OCI-LY7 (cell line): ENCODE measurements at regions not wholly inside any gene's neighbourhood (a gene's known extent, or its start where the extent isn't known, plus 50 kb on each side); places are given as distances from the start of the nearest gene placed in this dataset.

Experiments
- BruUV-seq: library from RNA; stranded (reverse); fragments of 400-500 nt; replicated peaks from 2 replicates; lab custom pipeline; 2021; lab: Mats Ljungman, UMichigan
- CTCF ChIA-PET: fragments of 300-600 bp; sonication (Branson Sonifier 250); formaldehyde crosslinking; loops from one replicate; lab custom pipeline; 2022; ENCODE audit warnings: antibody characterized with exemption; ENCODE audit not compliant: unreplicated experiment; lab: Charles Lee
- POLR2A ChIA-PET: fragments of 300-600 bp; sonication (Branson Sonifier 250); formaldehyde crosslinking; loops from one replicate; lab custom pipeline; 2022; ENCODE audit warnings: antibody characterized with exemption; lab: Charles Lee
- DNase-seq: peaks from one replicate; pipeline ENCODE4 v3.0.0-alpha.2; 2015; ENCODE audit warnings: low spot score
- H2AFZ ChIP-seq: fragments of 200-600 bp; sonication (generic), shearing (Covaris generic); 2 replicates; pipeline ENCODE4 v1.6.1; 2014; ENCODE audit warnings: mild to moderate bottlenecking, antibody characterized with exemption, low read length, moderate library complexity
- H3K27ac ChIP-seq: fragments of 200-600 bp; sonication (generic); 2 replicates; pipeline ENCODE4 v1.5.1; 2014; ENCODE audit warnings: mixed run types, low read depth, mild to moderate bottlenecking, moderate library complexity, low read length, inconsistent platforms; ENCODE audit not compliant: poor library complexity, severe bottlenecking
- H3K36me3 ChIP-seq: fragments of 200-600 bp; sonication (generic); 2 replicates; pipeline ENCODE4 v1.6.1; 2014; ENCODE audit warnings: mild to moderate bottlenecking, antibody characterized with exemption, low read length, moderate library complexity, mixed read lengths; ENCODE audit not compliant: insufficient read depth
- H3K4me1 ChIP-seq: fragments of 200-600 bp; sonication (generic); 2 replicates; pipeline ENCODE4 v1.5.1; 2014; ENCODE audit warnings: mild to moderate bottlenecking, low read length; ENCODE audit not compliant: insufficient read depth, poor library complexity, severe bottlenecking
- H3K4me2 ChIP-seq: fragments of 200-600 bp; sonication (generic); 2 replicates; pipeline ENCODE4 v1.6.1; 2014; ENCODE audit warnings: mild to moderate bottlenecking, low read length
- H3K4me3 ChIP-seq: fragments of 200-600 bp; sonication (generic); 2 replicates; pipeline ENCODE4 v1.5.1; 2014; ENCODE audit warnings: mild to moderate bottlenecking, low read depth, low read length; ENCODE audit not compliant: poor library complexity, severe bottlenecking
- H3K79me2 ChIP-seq: fragments of 200-600 bp; sonication (generic); 2 replicates; pipeline ENCODE4 v1.6.1; 2016; ENCODE audit warnings: low read depth, mild to moderate bottlenecking, low read length, moderate library complexity, mixed read lengths; ENCODE audit not compliant: insufficient read depth
- H3K9me2 ChIP-seq: fragments of 200-600 bp; sonication (generic); 2 replicates; pipeline ENCODE4 v1.6.1; 2016; ENCODE audit warnings: mild to moderate bottlenecking, low read length, mixed read lengths; ENCODE audit not compliant: insufficient read depth
- H3K9me3 ChIP-seq: fragments of 200-600 bp; sonication (generic); 2 replicates; pipeline ENCODE4 v1.6.1; 2014; ENCODE audit warnings: mild to moderate bottlenecking, mixed run types, low read length, mixed read lengths
- H4K20me1 ChIP-seq: fragments of 200-600 bp; sonication (generic); 2 replicates; pipeline ENCODE4 v1.6.1; 2014; ENCODE audit warnings: mild to moderate bottlenecking, antibody characterized with exemption, low read length, moderate library complexity, mixed read lengths; ENCODE audit not compliant: insufficient read depth
- CTCF ChIP-seq: fragments of 200-600 bp; sonication (generic); conservative IDR thresholded peaks from 2 replicates; pipeline ENCODE4 v1.5.1; 2014; ENCODE audit warnings: mild to moderate bottlenecking, antibody characterized with exemption, low read length, moderate library complexity, mixed read lengths
- EZH2phosphoT487 ChIP-seq: fragments of 200-600 bp; sonication (generic); IDR thresholded peaks from 2 replicates; pipeline ENCODE4 v1.6.1; 2018; ENCODE audit warnings: low read depth, borderline replicate concordance, mild to moderate bottlenecking, mixed run types, antibody characterized with exemption, low read length, moderate library complexity, mixed read lengths
- intact Hi-C: fragments of 100-400 bp; cut with micrococcal nuclease; formaldehyde crosslinking; loops from one replicate; pipeline ENCODE4 v1.10.0; 2022; ENCODE audit not compliant: unreplicated experiment

- Histone ChIP-seq H3K27ac (no peak overlapping the region), H3K9me2 (no peaks in the 10 kb centered on the region), H3K4me3 (no peak overlapping the region), H3K4me2 (no peak overlapping the region), H2AFZ (no peak overlapping the region), H4K20me1 (no peaks in the 10 kb centered on the region), H3K36me3 (no peaks in the 10 kb centered on the region), H3K9me3 (no peaks in the 10 kb centered on the region), H3K4me1 (no peaks in the 10 kb centered on the region), H3K79me2 (no peaks in the 10 kb centered on the region)
- no peak for DNase-seq
- TF ChIP-seq EZH2phosphoT487 = no peak
- no peak for TF ChIP-seq CTCF
- intact Hi-C loops = no loop called here
- POLR2A ChIA-PET = no interaction called here
- CTCF ChIA-PET = no interaction called here
- BruUV-seq = no TSS peak
These were observed 459.2 kb upstream of the RGMB start for GRCh38 chr5:98314292-98314691.

GRCh38 chr5:98318386-98318785 is 455.1 kb upstream of the RGMB start:
- TF ChIP-seq CTCF (no peak), EZH2phosphoT487 (no peak)
- Histone ChIP-seq H4K20me1 (no peaks in the 10 kb centered on the region), H3K4me1 (no peaks in the 10 kb centered on the region), H3K9me2 (no peaks in the 10 kb centered on the region), H3K27ac (no peak overlapping the region), H2AFZ (no peak overlapping the region), H3K9me3 (no peaks in the 10 kb centered on the region), H3K4me3 (no peak overlapping the region), H3K79me2 (no peaks in the 10 kb centered on the region), H3K36me3 (no peaks in the 10 kb centered on the region), H3K4me2 (no peak overlapping the region)
- intact Hi-C loops = no loop called here
- DNase-seq = no peak
- ChIA-PET POLR2A (interaction anchor here (0.6 to 0.9 kb wide), 3 partner anchors 20 to 48 kb away, joined by 3 read pairs; no protein-coding TSS in a partner anchor), CTCF (no interaction called here)
- BruUV-seq = no TSS peak

GRCh38 chr5:98319299-98320011 is 454.0 kb upstream of the RGMB start:
- no peaks in the 10 kb centered on the region for H3K36me3 ChIP-seq
- H4K20me1 ChIP-seq = no peaks in the 10 kb centered on the region
- H3K79me2 ChIP-seq = no peaks in the 10 kb centered on the region
- no peaks in the 10 kb centered on the region for H3K4me1 ChIP-seq
- POLR2A ChIA-PET = interaction anchor here (0.5 to 0.9 kb wide), 3 partner anchors 19 to 1605 kb away, joined by 3 to 4 read pairs (median 3); no protein-coding TSS in a partner anchor
- no peak overlapping the region for H3K27ac ChIP-seq
- TF ChIP-seq EZH2phosphoT487 (no peak), CTCF (no peak)
- no peak overlapping the region for H2AFZ ChIP-seq
- DNase-seq = no peak
- BruUV-seq = no TSS peak
- intact Hi-C loops = no loop called here
- H3K9me3 ChIP-seq = no peaks in the 10 kb centered on the region
- H3K9me2 ChIP-seq = no peaks in the 10 kb centered on the region
- no peak overlapping the region for H3K4me2 ChIP-seq
- CTCF ChIA-PET = no interaction called here
- no peak overlapping the region for H3K4me3 ChIP-seq
